A673 (cell line): ENCODE measurements at regions not wholly inside any gene's neighbourhood (a gene's known extent, or its start where the extent isn't known, plus 50 kb on each side); places are given as distances from the start of the nearest gene placed in this dataset.

ENCODE experiments used
- EZH2 ChIP-seq: fragments of 200-600 bp; sonication (generic); IDR thresholded peaks from 2 replicates; pipeline ENCODE4 v1.6.1; 2017; ENCODE audit warnings: borderline replicate concordance, low read depth, mild to moderate bottlenecking, mixed read lengths, antibody characterized with exemption, low read length; ENCODE audit not compliant: poor library complexity, severe bottlenecking
- TF ChIP-seq, protein P1 (sequence below): fragments of 300-800, 200-600 bp; sonication (generic); conservative IDR thresholded peaks from 2 replicates; pipeline ENCODE4 v1.5.1; 2017; ENCODE audit warnings: low read depth, mild to moderate bottlenecking, antibody characterized with exemption, low read length, moderate library complexity, mixed read lengths

DNA sequence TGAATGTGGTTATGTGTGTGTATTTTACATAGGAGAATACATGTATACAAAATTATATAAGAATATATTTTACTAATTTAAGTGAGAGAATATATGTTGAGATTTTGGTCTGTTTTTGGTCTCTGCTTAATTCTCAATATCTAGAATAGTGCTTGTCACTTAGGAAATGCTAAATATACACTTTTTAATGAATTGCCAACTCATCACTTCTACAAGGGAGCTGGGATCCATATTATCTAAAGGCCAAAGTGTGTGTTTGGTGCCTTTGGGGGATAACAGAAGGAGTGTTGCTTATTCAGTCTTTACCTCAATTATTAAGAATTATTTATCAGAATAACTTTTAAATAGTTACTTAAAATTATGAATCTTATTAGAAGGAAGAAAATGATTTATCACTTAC lies 1304.8 kb downstream of the HACE1 start:
- TF ChIP-seq, protein P1, sequence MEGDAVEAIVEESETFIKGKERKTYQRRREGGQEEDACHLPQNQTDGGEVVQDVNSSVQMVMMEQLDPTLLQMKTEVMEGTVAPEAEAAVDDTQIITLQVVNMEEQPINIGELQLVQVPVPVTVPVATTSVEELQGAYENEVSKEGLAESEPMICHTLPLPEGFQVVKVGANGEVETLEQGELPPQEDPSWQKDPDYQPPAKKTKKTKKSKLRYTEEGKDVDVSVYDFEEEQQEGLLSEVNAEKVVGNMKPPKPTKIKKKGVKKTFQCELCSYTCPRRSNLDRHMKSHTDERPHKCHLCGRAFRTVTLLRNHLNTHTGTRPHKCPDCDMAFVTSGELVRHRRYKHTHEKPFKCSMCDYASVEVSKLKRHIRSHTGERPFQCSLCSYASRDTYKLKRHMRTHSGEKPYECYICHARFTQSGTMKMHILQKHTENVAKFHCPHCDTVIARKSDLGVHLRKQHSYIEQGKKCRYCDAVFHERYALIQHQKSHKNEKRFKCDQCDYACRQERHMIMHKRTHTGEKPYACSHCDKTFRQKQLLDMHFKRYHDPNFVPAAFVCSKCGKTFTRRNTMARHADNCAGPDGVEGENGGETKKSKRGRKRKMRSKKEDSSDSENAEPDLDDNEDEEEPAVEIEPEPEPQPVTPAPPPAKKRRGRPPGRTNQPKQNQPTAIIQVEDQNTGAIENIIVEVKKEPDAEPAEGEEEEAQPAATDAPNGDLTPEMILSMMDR, result no peak
- TF ChIP-seq EZH2, result no peak
